Heart left ventricle (tissue), 16 donors: ENCODE measurements at regions not wholly inside any gene's neighbourhood (a gene's known extent, or its start where the extent isn't known, plus 50 kb on each side); places are given as distances from the start of the nearest gene placed in this dataset.

Source experiments
- ATAC-seq, 4 donors: fragments of 200-7000 bp; cut with Tn5 transposase; one replicate each; pipeline ENCODE4 v1.9.1; 2020 to 2022; ENCODE audit warnings: moderate library complexity in 4 of 4, mild to moderate bottlenecking in 3 of 4, moderate number of reproducible peaks in 1 of 4
- DNase-seq, 5 donors: peaks; one replicate each; pipeline ENCODE4 v3.0.0-alpha.2; 2020
- H3K27ac ChIP-seq, 12 donors: fragments of 200-600 bp; sonication (generic) in 4 of 12; one replicate each; pipeline versions ENCODE4 v1.5.0 to v1.8.0; 2016 to 2022; ENCODE audit warnings: mild to moderate bottlenecking in 2 of 12
- H3K27me3 ChIP-seq, 9 donors: fragments of 200-600 bp; sonication (generic) in 2 of 9; one replicate each; pipeline versions ENCODE4 v1.5.1 to v1.8.0; 2016 to 2022; ENCODE audit warnings: mild to moderate bottlenecking in 3 of 9
- H3K36me3 ChIP-seq, 9 donors: fragments of 200-600 bp; sonication (generic) in 2 of 9; one replicate each; pipeline versions ENCODE4 v1.5.0 to v1.8.0; 2018 to 2022; ENCODE audit warnings: mild to moderate bottlenecking in 2 of 9
- H3K4me1 ChIP-seq, 12 donors: fragments of 200-600 bp; sonication (generic) in 4 of 12; one replicate each; pipeline versions ENCODE4 v1.5.0 to v1.8.0; 2016 to 2022; ENCODE audit warnings: mild to moderate bottlenecking in 3 of 12
- H3K4me3 ChIP-seq, 12 donors: fragments of 200-600 bp; sonication (generic) in 4 of 12; one replicate each; pipeline versions ENCODE4 v1.5.0 to v1.8.0; 2017 to 2022; ENCODE audit warnings: mild to moderate bottlenecking in 9 of 12, moderate library complexity in 4 of 12
- H3K9me3 ChIP-seq, 12 donors: fragments of 200-600 bp; sonication (generic) in 4 of 12; one replicate each; pipeline versions ENCODE4 v1.5.0 to v1.8.0; 2016 to 2022; ENCODE audit warnings: mild to moderate bottlenecking in 1 of 12
- POLR2A ChIP-seq, 2 donors: fragments of 450-650 bp; IDR thresholded peaks; one replicate each; pipeline ENCODE4 v1.6.1; 2017; ENCODE audit warnings: antibody characterized with exemption in 2 of 2, mild to moderate bottlenecking in 2 of 2, moderate library complexity in 2 of 2
- WGBS, 4 donors: extraction: QIAGEN DNeasy Blood & Tissue Kit in 2 of 4; methylation state at CpG; one replicate each; pipeline versions ENCODE4 v1.1.5 to v1.1.7; 2013 to 2018; 5-methylcytosine and 5-hydroxymethylcytosine counted together
- intact Hi-C, 10 donors: fragments of 100-400 bp; cut with DNase I; formaldehyde crosslinking; loops; one replicate each; pipeline versions ENCODE4 v1.11.1 to v1.14.2; 2022
- TF ChIP-seq, protein P1 (sequence below), 12 donors: fragments of 200-600 bp; sonication (generic) in 4 of 12; IDR thresholded peaks; one replicate each; pipeline versions ENCODE4 v1.5.0 to v1.8.0; 2018 to 2022; ENCODE audit warnings: antibody characterized with exemption in 12 of 12, mild to moderate bottlenecking in 5 of 12
- donor health status: ischemic (EF 13 %, LVEDD 7.1; RV severe dilation, severe dysfunction).
- donor health status: healthy with polysubstance abuse.
- donor health status: DM: no; HTN: yes; CAD: no.
- donor health status: DM: no; HTN: no; CAD: no.
- donor health status: ischemic (EF 25% LVEDD 6.9; RV normal size, moderate dysfunction).
- donor health status: ischemic (EF 25% LVEDD 5.7; RV mildly dilated, moderate dysfunction).
- donor health status: healthy.
- donor health status: DM: yes; HTN: yes; CAD: no.
- donor health status: ischemic (EF 35%, LVEDD 5.7; RV mildly dilated, moderate dysfunction).
- donor health status: nonischemic (EF 11% LVEDD 7.7; RV severe dilation, severe dysfunction).
- donor health status: DM: yes; HTN: yes; CAD: no.
- donor health status: PGD.
- donor health status: ischemic (EF 29% LVEDD 5.4; RV normal size, mild dysfunction).
- donor health status: nonischemic (EF 23%, LVEDD 6.1; RV moderate dilation, normal function).

DNA sequence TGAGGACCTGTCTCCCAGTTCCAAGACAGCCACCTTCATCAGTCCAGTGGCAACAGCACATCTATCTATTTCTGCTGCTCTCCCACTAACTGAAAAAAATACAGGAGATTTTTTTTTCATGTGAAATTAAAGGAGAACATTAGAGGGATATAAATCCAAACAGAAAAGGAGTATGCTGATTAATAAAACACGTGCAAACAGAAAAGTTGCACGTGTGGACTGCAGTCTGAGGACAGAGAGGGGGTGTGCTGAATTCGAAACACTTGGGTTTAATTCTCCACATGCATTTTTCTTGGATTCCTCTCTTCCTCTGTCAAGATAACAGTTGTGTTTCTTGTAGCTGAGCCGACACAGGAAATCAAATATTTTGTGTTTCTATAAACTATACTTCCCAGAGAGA lies 113.4 kb downstream of the CYRIA start:
- Histone ChIP-seq H3K9me3 (no peaks in the 10 kb centered on the region), H3K27ac (no peak overlapping the region), H3K4me3 (no peak overlapping the region), H3K36me3 (peaks cover 0 to 70% (median 36%) of the 10 kb centered on the region in 9 donors), H3K4me1 (no peaks in the 10 kb centered on the region), H3K27me3 (no peaks in the 10 kb centered on the region)
- intact Hi-C loops, result loop anchor here (1.0 to 10.0 kb wide), 6 partner anchors 55 to 205 kb away; no protein-coding TSS in a partner anchor
- DNase-seq (no peak), ATAC-seq (no peak)
- 62 to 75% (median 70%) methylated on average over 4 of the region's 4 CpGs for WGBS, 4 donors
- no peak for TF ChIP-seq POLR2A (IDR thresholded peaks at IDR 0.05)
- TF ChIP-seq, protein P1, sequence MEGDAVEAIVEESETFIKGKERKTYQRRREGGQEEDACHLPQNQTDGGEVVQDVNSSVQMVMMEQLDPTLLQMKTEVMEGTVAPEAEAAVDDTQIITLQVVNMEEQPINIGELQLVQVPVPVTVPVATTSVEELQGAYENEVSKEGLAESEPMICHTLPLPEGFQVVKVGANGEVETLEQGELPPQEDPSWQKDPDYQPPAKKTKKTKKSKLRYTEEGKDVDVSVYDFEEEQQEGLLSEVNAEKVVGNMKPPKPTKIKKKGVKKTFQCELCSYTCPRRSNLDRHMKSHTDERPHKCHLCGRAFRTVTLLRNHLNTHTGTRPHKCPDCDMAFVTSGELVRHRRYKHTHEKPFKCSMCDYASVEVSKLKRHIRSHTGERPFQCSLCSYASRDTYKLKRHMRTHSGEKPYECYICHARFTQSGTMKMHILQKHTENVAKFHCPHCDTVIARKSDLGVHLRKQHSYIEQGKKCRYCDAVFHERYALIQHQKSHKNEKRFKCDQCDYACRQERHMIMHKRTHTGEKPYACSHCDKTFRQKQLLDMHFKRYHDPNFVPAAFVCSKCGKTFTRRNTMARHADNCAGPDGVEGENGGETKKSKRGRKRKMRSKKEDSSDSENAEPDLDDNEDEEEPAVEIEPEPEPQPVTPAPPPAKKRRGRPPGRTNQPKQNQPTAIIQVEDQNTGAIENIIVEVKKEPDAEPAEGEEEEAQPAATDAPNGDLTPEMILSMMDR (IDR thresholded peaks at IDR 0.05), result no peak

DNA sequence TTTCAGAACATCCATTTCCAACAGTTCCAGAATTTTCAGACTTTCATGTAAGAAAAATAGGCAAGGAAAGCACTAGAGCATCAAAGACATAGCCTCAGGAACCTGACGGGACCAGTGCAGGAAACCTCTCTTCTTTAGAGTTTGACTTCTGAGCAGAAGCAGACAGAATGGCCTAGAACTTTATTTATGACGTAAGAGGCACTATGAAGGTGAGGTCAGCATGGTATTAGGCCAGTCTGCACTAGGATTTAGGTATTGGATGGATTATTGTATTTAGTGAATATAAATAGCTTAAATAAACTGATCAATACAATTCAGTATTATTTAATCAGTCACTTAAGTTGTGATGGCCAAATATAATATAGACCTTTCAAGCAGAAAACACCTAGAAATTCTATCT lies 117.6 kb downstream of the CYRIA start:
- ATAC-seq (no peak), DNase-seq (no peak)
- Histone ChIP-seq H3K4me1 (no peaks in the 10 kb centered on the region), H3K27me3 (no peaks in the 10 kb centered on the region), H3K36me3 (peaks cover 0 to 30% (median 8%) of the 10 kb centered on the region in 9 donors), H3K9me3 (no peaks in the 10 kb centered on the region), H3K27ac (no peak overlapping the region), H3K4me3 (no peak overlapping the region)
- no peak for TF ChIP-seq POLR2A (IDR thresholded peaks at IDR 0.05)
- TF ChIP-seq, protein P1 (IDR thresholded peaks at IDR 0.05), result no peak
- intact Hi-C loops, result no loop called here
- WGBS, 4 donors, result 44 to 81% (median 69%) methylated on average over 2 of the region's 2 CpGs

DNA sequence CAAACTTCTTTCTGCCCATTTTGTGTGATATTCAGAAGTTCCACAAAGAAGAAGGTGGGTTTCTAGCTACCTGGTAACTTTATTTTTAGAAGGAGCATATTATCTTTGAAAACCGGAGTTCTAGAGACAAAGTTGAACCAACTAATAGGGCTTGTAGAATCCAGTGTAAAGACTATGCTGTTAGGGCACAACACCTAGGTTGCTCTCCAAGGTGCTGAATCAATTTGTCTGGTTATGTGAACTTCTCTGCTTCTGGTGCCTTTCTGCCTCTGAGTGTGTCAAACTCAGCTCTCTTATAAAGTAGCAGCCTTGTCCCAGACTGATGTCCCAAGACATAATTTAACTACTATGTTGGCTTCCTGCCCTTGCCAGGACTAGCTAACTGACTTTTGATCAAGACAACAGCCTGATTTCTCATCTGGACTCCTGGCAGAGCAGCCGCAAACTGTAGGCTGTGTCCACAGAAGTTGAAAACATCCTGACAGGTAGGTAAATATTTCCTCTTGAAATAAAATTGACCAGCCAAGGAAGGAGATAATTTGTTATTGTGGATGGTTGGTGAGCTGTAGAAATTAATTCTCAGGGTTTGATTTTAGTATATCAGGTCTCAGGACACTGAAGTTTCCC lies 119.4 kb downstream of the CYRIA start:
- ATAC-seq (peak in 1 of 4 donors; percentile 36), DNase-seq (no peak)
- no peaks in the 10 kb centered on the region for H3K9me3 ChIP-seq
- no peak overlapping the region for H3K27ac ChIP-seq
- WGBS, 4 donors, result 51 to 61% (median 53%) methylated on average over 2 of the region's 2 CpGs
- H3K4me1 ChIP-seq, result no peaks in the 10 kb centered on the region
- no peak overlapping the region for H3K4me3 ChIP-seq
- intact Hi-C loops, result no loop called here
- H3K36me3 ChIP-seq, result peaks cover 0 to 12% (median 0%) of the 10 kb centered on the region in 9 donors
- H3K27me3 ChIP-seq, result no peaks in the 10 kb centered on the region
- no peak for TF ChIP-seq POLR2A (IDR thresholded peaks at IDR 0.05)
- TF ChIP-seq, protein P1 (IDR thresholded peaks at IDR 0.05), result no peak

GRCh38 chr2:16538707-16539106 lies 126.9 kb downstream of the CYRIA start:
- Histone ChIP-seq H3K36me3 (no peaks in the 10 kb centered on the region), H3K9me3 (no peaks in the 10 kb centered on the region), H3K27ac (no peak overlapping the region), H3K4me1 (no peaks in the 10 kb centered on the region), H3K27me3 (peaks cover 0 to 15% (median 0%) of the 10 kb centered on the region in 9 donors), H3K4me3 (no peak overlapping the region)
- intact Hi-C loops, result no loop called here
- ATAC-seq (no peak), DNase-seq (no peak)
- TF ChIP-seq POLR2A (IDR thresholded peaks at IDR 0.05), result no peak
- TF ChIP-seq, protein P1 (IDR thresholded peaks at IDR 0.05), result no peak
- WGBS, 4 donors, result 44 to 58% (median 48%) methylated on average over 3 of the region's 3 CpGs
